ENCODE measurements at regions not wholly inside any gene's neighbourhood (a gene's known extent, or its start where the extent isn't known, plus 50 kb on each side); places are given as distances from the start of the nearest gene placed in this dataset.
A peak's percentile ranks its signal among the peaks of the same experiment; 100 is the strongest.

DNA sequence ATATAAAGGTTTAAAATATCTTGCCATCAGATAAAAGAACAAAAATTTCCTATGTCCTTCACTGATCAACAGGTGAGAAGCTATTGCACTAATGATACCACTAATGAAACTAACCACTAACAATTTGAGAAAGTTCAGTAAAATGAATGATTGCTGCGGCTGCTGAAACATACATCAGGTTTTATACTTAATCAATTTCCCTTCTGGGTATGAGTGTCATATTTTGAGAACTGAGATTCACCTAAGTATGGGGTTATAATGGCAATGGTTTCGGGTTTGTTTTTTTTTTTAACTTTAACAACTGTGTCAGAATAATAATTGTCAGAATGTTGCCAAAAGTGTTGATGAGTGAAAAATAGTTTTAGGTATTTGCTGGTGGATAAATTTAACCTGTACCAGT, 151.3 kb upstream of the SLC39A10 start (continued):
- TF ChIP-seq IKZF2 (IDR thresholded peaks at IDR 0.05): peak; percentile 72 to 89
- TF ChIP-seq PKNOX1 (IDR thresholded peaks at IDR 0.05): peak; percentile 78
- no peak for TF ChIP-seq ELK1 (IDR thresholded peaks at IDR 0.05; ENCODE audit: low read depth, low read length)
- peak; percentile 73; the same call in 1 of the 2 replicates for TF ChIP-seq NBN (IDR thresholded peaks at IDR 0.05)
- TF ChIP-seq CHD2 (IDR thresholded peaks at IDR 0.05; ENCODE audit: borderline replicate concordance, low read depth, low read length): peak; percentile 68; the same call in 1 of the 2 replicates
- TF ChIP-seq NKRF (conservative IDR thresholded peaks at IDR 0.05): no peak
- TF ChIP-seq, protein P1, sequence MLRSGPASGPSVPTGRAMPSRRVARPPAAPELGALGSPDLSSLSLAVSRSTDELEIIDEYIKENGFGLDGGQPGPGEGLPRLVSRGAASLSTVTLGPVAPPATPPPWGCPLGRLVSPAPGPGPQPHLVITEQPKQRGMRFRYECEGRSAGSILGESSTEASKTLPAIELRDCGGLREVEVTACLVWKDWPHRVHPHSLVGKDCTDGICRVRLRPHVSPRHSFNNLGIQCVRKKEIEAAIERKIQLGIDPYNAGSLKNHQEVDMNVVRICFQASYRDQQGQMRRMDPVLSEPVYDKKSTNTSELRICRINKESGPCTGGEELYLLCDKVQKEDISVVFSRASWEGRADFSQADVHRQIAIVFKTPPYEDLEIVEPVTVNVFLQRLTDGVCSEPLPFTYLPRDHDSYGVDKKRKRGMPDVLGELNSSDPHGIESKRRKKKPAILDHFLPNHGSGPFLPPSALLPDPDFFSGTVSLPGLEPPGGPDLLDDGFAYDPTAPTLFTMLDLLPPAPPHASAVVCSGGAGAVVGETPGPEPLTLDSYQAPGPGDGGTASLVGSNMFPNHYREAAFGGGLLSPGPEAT (IDR thresholded peaks at IDR 0.05; ENCODE audit: low read depth): peak; percentile 84; the same call in 1 of the 2 replicates
- TF ChIP-seq, protein P2, sequence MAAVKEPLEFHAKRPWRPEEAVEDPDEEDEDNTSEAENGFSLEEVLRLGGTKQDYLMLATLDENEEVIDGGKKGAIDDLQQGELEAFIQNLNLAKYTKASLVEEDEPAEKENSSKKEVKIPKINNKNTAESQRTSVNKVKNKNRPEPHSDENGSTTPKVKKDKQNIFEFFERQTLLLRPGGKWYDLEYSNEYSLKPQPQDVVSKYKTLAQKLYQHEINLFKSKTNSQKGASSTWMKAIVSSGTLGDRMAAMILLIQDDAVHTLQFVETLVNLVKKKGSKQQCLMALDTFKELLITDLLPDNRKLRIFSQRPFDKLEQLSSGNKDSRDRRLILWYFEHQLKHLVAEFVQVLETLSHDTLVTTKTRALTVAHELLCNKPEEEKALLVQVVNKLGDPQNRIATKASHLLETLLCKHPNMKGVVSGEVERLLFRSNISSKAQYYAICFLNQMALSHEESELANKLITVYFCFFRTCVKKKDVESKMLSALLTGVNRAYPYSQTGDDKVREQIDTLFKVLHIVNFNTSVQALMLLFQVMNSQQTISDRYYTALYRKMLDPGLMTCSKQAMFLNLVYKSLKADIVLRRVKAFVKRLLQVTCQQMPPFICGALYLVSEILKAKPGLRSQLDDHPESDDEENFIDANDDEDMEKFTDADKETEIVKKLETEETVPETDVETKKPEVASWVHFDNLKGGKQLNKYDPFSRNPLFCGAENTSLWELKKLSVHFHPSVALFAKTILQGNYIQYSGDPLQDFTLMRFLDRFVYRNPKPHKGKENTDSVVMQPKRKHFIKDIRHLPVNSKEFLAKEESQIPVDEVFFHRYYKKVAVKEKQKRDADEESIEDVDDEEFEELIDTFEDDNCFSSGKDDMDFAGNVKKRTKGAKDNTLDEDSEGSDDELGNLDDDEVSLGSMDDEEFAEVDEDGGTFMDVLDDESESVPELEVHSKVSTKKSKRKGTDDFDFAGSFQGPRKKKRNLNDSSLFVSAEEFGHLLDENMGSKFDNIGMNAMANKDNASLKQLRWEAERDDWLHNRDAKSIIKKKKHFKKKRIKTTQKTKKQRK (IDR thresholded peaks at IDR 0.05; ENCODE audit: low read depth, low read length): no peak
- no peak for TF ChIP-seq CREB1 (IDR thresholded peaks at IDR 0.05; ENCODE audit: low read depth)
- no peak for TF ChIP-seq RAD21 (IDR thresholded peaks at IDR 0.05; ENCODE audit: insufficient read depth, low read depth, low read length)
- no peak for TF ChIP-seq SIX5 (IDR thresholded peaks at IDR 0.05; ENCODE audit: low read depth, low read length, severe bottlenecking)
- 0 out of 2 replicates have a peak, but pooled peaks have one; percentile 13 for TF ChIP-seq MEF2A (IDR thresholded peaks at IDR 0.05; ENCODE audit: insufficient read depth, low read depth, low read length)
- peak; percentile 47; the same call in 1 of the 2 replicates for TF ChIP-seq MXI1 (IDR thresholded peaks at IDR 0.05; ENCODE audit: low read depth, low read length)
- peak; percentile 43; the same call in 1 of the 2 replicates for TF ChIP-seq TCF7 (IDR thresholded peaks at IDR 0.05; ENCODE audit: borderline replicate concordance)
- TF ChIP-seq TBL1XR1 (IDR thresholded peaks at IDR 0.05; ENCODE audit: low read depth, low read length): 0 out of 2 replicates have a peak, but pooled peaks have one; percentile 48

Data from GM12878 (cell line).